ENCODE measurements at regions not wholly inside any gene's neighbourhood (a gene's known extent, or its start where the extent isn't known, plus 50 kb on each side); places are given as distances from the start of the nearest gene placed in this dataset.
A peak's percentile ranks its signal among the peaks of the same experiment; 100 is the strongest.
"Not testable (repeated sequence)": the region's sequence is repeated elsewhere in the genome, so short reads cannot be mapped to it uniquely, and the experiment has no call there.

DNA sequence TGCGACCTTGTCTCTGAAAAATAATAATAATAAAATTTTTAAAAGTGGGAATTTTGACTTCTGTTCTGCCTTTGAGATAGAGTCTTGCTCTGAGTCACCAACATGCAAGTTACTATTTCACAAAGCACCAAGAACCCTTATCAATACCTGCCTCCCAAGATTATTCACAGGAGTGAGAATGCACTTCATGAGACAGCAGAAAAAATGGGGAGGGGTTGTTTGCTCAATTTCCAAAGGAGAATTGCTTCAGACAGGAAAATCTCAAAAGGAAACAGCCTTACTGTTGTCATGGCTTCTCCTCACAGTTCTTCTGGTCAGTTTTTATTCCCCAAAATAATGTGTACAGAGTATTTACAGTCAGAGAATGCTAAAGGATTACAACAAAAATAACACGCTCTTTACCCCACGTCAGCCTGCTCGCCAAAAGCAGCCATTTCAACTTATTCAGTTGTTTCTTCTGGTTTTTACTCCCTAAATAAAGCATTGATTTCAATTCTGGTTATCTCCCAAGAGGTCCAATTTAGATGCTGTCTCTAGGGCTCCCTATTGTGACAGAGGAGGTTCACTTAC lies 89.0 kb downstream of the PPCDC start:
- Histone ChIP-seq H3K4me1 (peaks cover 3 to 74% (median 43%) of the 10 kb centered on the region in 6 donors), H3K36me3 (no peaks in the 10 kb centered on the region), H3K27me3 (replicated peaks in 1 of 7) (no peaks in the 10 kb centered on the region), H3K4me3 (peak overlapping the region in 1 of 8 donors; percentile 25), H3K9me3 (peaks cover 0 to 24% (median 14%) of the 10 kb centered on the region in 8 donors), H3K27ac (peak overlapping the region in 7 of 8 donors; percentile 61 to 85 (median 75))
- intact Hi-C loops (cut with DNase I; ENCODE audit: low total_unique reads): no loop called here
- WGBS, 5 donors: 58 to 78% (median 69%) methylated on average over 4 of the region's 4 CpGs
- DNase-seq: no peak
- TF ChIP-seq POLR2AphosphoS5 (IDR thresholded peaks at IDR 0.05): no peak
- TF ChIP-seq, protein P1, sequence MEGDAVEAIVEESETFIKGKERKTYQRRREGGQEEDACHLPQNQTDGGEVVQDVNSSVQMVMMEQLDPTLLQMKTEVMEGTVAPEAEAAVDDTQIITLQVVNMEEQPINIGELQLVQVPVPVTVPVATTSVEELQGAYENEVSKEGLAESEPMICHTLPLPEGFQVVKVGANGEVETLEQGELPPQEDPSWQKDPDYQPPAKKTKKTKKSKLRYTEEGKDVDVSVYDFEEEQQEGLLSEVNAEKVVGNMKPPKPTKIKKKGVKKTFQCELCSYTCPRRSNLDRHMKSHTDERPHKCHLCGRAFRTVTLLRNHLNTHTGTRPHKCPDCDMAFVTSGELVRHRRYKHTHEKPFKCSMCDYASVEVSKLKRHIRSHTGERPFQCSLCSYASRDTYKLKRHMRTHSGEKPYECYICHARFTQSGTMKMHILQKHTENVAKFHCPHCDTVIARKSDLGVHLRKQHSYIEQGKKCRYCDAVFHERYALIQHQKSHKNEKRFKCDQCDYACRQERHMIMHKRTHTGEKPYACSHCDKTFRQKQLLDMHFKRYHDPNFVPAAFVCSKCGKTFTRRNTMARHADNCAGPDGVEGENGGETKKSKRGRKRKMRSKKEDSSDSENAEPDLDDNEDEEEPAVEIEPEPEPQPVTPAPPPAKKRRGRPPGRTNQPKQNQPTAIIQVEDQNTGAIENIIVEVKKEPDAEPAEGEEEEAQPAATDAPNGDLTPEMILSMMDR (IDR thresholded peaks at IDR 0.05 in 8 of 11, conservative IDR thresholded peaks at IDR 0.05 in 3 of 11): no peak
- no peak for TF ChIP-seq POLR2A (IDR thresholded peaks at IDR 0.05)

DNA sequence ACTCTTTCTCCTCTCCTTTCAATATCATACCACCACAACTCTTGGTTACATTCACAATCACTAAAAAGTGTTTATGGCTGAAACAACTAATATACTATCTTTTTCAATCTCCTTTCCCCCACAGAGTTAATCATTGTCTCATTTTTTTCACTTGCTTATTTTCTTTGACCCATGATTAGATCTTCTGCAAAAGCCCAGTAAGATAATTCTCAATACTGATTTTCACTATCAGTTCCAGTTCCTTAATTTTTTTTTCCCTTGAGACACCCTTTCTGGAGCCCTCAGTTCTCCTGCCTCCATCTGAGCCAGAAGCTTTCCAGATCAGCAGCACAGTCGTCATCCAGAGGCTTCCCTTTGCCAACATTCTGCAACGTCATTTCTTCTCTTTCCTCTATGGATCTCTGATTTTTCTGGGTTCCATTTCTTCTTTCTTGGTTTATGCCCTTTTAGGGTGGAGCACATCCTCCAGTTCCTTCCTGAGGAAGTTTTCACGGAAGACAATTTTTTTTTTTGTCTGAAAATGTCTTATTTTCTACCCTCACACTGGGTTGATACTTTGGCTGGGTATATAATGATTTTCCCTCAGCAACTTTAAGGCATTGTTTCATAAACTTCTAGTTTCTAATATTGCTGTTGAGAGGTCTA lies 88.7 kb upstream of the C15orf39 start:
- Histone ChIP-seq H3K9me3 (peaks cover 0 to 24% (median 14%) of the 10 kb centered on the region in 8 donors), H3K4me3 (peak overlapping the region in 1 of 8 donors; percentile 25), H3K36me3 (no peaks in the 10 kb centered on the region), H3K27me3 (replicated peaks in 1 of 7) (no peaks in the 10 kb centered on the region), H3K27ac (peak overlapping the region in 7 of 8 donors; percentile 61 to 85 (median 75)), H3K4me1 (peaks cover 3 to 68% (median 39%) of the 10 kb centered on the region in 6 donors)
- intact Hi-C loops (cut with DNase I; ENCODE audit: low total_unique reads): no loop called here
- TF ChIP-seq, protein P1 (IDR thresholded peaks at IDR 0.05 in 8 of 11, conservative IDR thresholded peaks at IDR 0.05 in 3 of 11): no peak
- TF ChIP-seq POLR2A (IDR thresholded peaks at IDR 0.05) (no peak), POLR2AphosphoS5 (IDR thresholded peaks at IDR 0.05) (peak in 1 of 3 donors; percentile 34)
- WGBS, 5 donors: 19 to 43% (median 34%) methylated on average over 3 of the region's 3 CpGs
- DNase-seq: no peak

DNA sequence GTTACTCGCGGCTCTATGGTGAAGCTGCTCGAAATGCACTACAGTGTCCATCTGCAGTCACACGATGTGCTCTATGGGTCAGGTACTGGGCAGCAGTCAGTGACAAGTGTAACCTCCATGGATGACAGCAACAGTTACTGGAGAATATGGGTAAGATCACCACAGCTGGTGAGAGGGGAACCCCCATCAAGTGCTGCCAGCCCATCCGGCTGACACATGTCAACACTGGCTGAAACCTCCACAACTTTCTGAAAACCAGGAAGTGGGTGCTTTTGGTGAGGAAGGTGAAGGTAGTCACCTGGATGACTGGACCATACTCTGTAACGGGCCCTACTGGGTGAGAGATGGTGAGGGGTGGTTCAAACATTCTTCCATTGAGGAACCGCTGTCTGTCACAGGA lies 87.4 kb upstream of the C15orf39 start:
- 78 to 89% (median 81%) methylated on average over 7 of the region's 7 CpGs for WGBS, 5 donors
- no peak for TF ChIP-seq POLR2A (IDR thresholded peaks at IDR 0.05)
- TF ChIP-seq POLR2AphosphoS5 (IDR thresholded peaks at IDR 0.05): no peak
- TF ChIP-seq, protein P1 (IDR thresholded peaks at IDR 0.05 in 8 of 11, conservative IDR thresholded peaks at IDR 0.05 in 3 of 11): no peak
- peaks cover 0 to 24% (median 14%) of the 10 kb centered on the region in 8 donors for H3K9me3 ChIP-seq
- no peaks in the 10 kb centered on the region for H3K36me3 ChIP-seq
- no peaks in the 10 kb centered on the region for H3K27me3 ChIP-seq (replicated peaks in 1 of 7)
- H3K4me3 ChIP-seq: no peak overlapping the region
- DNase-seq: no peak
- peak overlapping the region in 2 of 8 donors; percentile 75 to 85 for H3K27ac ChIP-seq
- peaks cover 0 to 54% (median 25%) of the 10 kb centered on the region in 6 donors for H3K4me1 ChIP-seq
- intact Hi-C loops (cut with DNase I; ENCODE audit: low total_unique reads): no loop called here

DNA sequence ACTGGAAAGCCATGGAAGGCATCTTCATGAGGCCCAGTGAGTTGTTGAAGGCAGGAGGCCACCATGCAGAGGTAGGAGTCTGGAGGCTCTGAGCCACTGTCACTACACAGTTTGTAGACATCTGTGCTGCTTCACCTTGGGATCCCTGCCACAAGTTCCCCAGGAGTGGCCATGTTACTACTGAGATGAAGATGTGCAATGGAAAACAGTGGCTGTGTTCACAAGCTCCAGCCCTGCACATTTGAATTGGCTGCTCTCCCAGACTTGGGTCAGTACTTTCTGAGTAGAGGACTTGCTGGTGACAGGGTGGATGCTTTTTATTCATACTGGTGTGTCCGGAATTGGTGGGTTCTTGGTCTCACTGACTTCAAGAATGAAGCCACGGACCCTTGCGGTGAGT lies 86.9 kb upstream of the C15orf39 start:
- TF ChIP-seq POLR2A (IDR thresholded peaks at IDR 0.05): no peak
- no peak for DNase-seq
- Histone ChIP-seq H3K4me1 (peaks cover 0 to 49% (median 21%) of the 10 kb centered on the region in 6 donors), H3K4me3 (no peak overlapping the region), H3K27ac (peak overlapping the region in 1 of 8 donors; percentile 85), H3K27me3 (replicated peaks in 1 of 7) (no peaks in the 10 kb centered on the region), H3K36me3 (no peaks in the 10 kb centered on the region), H3K9me3 (peaks cover 0 to 24% (median 14%) of the 10 kb centered on the region in 8 donors)
- whole genome bisulfite sequencing, 5 donors: 85 to 100% (median 98%) methylated on average over 3 of the region's 3 CpGs
- intact Hi-C loops (cut with DNase I; ENCODE audit: low total_unique reads): no loop called here

DNA sequence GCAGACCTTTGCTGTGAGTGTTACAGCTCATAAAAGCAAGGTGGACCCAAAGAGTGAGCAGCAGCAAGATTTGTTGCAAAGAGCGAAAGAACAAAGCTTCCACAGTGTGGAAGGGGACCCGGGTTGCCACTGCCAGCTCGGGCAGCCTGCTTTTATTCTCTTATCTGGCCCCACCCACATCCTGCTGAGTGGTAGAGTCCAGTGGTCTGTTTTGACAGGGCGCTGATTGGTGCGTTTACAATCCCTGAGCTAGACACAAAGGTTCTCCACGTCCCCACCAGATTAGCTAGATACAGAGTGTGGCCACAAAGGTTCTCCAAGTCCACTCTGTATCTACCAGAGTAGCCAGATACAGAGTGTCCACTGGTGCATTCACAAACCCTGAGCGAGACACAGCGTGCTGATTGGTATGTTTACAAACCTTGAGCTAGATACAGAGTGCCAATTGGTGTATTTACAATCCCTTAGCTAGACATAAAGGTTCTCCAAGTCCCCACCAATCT lies 86.2 kb upstream of the C15orf39 start:
- intact Hi-C loops (cut with DNase I; ENCODE audit: low total_unique reads); H3K4me3 ChIP-seq; H3K27ac ChIP-seq; H3K36me3 ChIP-seq; H3K27me3 ChIP-seq (replicated peaks in 1 of 7): not testable (repeated sequence)
- Histone ChIP-seq H3K4me1 (peaks cover 0 to 43% (median 16%) of the 10 kb centered on the region in 6 donors), H3K9me3 (peaks cover 0 to 24% (median 14%) of the 10 kb centered on the region in 8 donors)
- WGBS, 5 donors: 78 to 92% (median 81%) methylated on average over 8 of the region's 8 CpGs
- DNase-seq: peak; percentile 18

DNA sequence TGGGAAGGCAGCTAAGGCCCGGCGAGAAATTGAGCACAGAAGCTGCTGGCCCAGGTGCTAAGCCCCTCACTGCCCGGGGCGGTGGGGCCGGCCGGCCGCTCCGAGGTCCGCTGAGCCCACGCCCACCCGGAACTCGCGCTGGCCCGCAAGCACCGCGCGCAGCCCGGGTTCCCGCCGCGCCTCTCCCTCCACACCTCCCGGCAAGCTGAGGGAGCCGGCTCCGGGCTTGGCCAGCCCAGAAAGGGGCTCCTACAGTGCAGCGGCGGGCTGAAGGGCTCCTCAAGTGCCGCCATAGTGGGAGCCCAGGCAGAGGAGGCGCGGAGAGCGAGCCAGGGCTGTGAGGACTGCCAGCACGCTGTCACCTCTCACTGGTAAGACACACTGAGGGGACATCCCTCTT lies 85.5 kb upstream of the C15orf39 start:
- intact Hi-C loops (cut with DNase I; ENCODE audit: low total_unique reads): not testable (repeated sequence)
- 95 to 100% (median 95%) methylated on average over 15 to 31 of the region's 31 CpGs for WGBS, 5 donors
- DNase-seq: peak; percentile 61

More for the DNA sequence above, 85.5 kb upstream of the C15orf39 start:
- not testable (repeated sequence) for H3K27ac ChIP-seq; H3K36me3 ChIP-seq; H3K4me3 ChIP-seq; H3K27me3 ChIP-seq (replicated peaks in 1 of 7)
- peaks cover 0 to 36% (median 11%) of the 10 kb centered on the region in 6 donors for H3K4me1 ChIP-seq
- H3K9me3 ChIP-seq: peaks cover 0 to 24% (median 14%) of the 10 kb centered on the region in 8 donors

All from spleen (tissue), 11 donors.